ENCODE measurements at regions not wholly inside any gene's neighbourhood (a gene's known extent, or its start where the extent isn't known, plus 50 kb on each side); places are given as distances from the start of the nearest gene placed in this dataset.

DNA sequence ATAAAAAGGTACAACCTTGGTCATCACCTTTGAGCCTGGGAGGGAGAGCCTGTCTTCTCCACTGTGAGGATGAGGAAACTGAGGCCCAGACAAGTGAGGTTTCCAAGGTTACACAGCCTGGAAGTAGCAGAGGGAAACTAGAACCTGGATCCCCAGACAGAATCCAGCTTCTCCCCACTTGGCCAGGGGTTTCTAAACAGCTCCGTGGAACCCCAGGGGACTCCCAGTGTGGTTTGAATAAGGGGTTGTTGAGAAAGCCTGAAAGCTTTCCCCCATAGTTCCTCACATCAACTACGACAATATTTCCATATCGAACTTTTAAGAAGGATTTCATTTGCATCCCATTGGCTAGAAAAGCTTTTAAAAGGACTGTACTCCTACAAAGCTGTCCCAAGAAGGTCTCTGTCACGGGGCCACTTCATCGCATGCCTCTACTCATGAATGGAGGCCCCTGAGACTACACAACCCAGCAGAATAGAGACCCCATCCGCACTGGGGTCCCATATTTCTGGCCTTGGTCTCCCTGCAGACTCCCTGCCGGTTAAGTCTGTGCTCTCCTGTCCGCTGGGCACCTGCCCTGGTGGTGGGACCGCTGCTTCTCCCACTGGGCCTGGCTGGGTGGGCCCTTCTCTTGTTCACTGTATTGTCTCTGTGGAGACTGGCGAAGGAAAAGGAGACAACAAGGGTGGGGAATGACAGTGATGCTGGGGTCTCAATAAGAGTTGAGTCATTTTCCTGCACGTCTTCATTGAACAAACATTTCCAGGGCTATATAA, 178.5 kb downstream of the SMAD6 start:
- H3K36me3 ChIP-seq (replicated peaks; ENCODE audit: insufficient read depth, low read length), result no peaks in the 10 kb centered on the region
- no peak overlapping the region for H3K27ac ChIP-seq (ENCODE audit: low read length)
- H3K4me1 ChIP-seq (ENCODE audit: low read length), result no peaks in the 10 kb centered on the region
- no peaks in the 10 kb centered on the region for H3K9me3 ChIP-seq (replicated peaks; ENCODE audit: insufficient read depth, low read length)
- H3K4me3 ChIP-seq (ENCODE audit: low read length), result no peak overlapping the region
- H3K79me2 ChIP-seq (ENCODE audit: low read length), result no peaks in the 10 kb centered on the region
- no peak overlapping the region for H2AFZ ChIP-seq (ENCODE audit: low read length)
- H3K9me2 ChIP-seq (replicated peaks; ENCODE audit: insufficient read depth, low read length), result no peaks in the 10 kb centered on the region
- no peaks in the 10 kb centered on the region for H3F3A ChIP-seq (ENCODE audit: insufficient read depth, low read length)
- no peak overlapping the region for H3K9ac ChIP-seq (ENCODE audit: low read length)
- no peak overlapping the region for H3K4me2 ChIP-seq (ENCODE audit: low read depth, low read length)
- H3K27me3 ChIP-seq (replicated peaks; ENCODE audit: insufficient read depth, low read length), result no peaks in the 10 kb centered on the region
- no peak for DNase-seq
- no peaks in the 10 kb centered on the region for H4K20me1 ChIP-seq (ENCODE audit: insufficient read depth, low read length)
- TF ChIP-seq EZH2phosphoT487 (IDR thresholded peaks at IDR 0.05; ENCODE audit: low read length), result no peak
- TF ChIP-seq, protein P1, sequence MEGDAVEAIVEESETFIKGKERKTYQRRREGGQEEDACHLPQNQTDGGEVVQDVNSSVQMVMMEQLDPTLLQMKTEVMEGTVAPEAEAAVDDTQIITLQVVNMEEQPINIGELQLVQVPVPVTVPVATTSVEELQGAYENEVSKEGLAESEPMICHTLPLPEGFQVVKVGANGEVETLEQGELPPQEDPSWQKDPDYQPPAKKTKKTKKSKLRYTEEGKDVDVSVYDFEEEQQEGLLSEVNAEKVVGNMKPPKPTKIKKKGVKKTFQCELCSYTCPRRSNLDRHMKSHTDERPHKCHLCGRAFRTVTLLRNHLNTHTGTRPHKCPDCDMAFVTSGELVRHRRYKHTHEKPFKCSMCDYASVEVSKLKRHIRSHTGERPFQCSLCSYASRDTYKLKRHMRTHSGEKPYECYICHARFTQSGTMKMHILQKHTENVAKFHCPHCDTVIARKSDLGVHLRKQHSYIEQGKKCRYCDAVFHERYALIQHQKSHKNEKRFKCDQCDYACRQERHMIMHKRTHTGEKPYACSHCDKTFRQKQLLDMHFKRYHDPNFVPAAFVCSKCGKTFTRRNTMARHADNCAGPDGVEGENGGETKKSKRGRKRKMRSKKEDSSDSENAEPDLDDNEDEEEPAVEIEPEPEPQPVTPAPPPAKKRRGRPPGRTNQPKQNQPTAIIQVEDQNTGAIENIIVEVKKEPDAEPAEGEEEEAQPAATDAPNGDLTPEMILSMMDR (IDR thresholded peaks at IDR 0.05; ENCODE audit: low read length), result no peak
- no peak for TF ChIP-seq EZH2 (optimal IDR thresholded peaks at IDR 0.05; ENCODE audit: low read depth, low read length)

DNA sequence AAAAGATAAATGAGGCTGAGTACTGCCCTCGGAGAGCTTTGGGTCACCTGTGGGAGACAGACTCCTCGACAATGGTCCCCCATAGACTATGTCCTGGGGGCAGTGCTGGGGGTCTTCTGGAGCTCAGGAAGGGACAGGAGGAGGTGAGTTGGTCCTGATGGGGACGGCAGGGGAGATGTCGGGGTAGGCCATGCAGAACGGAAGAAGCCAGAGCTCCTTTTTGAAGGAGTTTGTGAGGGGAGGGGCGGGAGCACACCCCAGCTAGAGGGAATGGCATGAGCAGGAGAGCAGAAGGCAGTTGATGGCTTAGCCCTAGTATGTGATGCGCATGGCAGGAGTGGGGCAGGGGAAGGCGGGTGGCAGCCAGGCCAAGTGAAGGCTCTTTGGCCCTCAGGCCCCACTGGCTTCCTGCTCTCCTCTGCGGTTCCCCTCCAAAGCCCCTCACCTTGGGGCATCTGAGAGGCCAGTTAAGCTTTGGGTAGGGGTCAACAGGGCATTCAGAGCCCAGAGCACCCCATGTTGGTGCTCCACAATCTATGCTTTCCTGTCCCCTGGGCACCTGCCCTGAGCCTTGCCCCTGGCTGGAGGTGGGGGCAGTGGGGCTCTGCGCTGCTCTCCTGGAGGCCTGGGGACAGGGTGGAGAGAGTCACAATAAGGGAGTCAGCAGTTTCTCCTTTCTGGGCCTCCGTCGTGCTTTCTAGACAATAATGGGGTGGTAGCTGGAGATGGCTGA, 179.3 kb downstream of the SMAD6 start:
- Histone ChIP-seq H3K9me3 (replicated peaks; ENCODE audit: insufficient read depth, low read length) (no peaks in the 10 kb centered on the region), H3K4me1 (ENCODE audit: low read length) (no peaks in the 10 kb centered on the region), H3K9me2 (replicated peaks; ENCODE audit: insufficient read depth, low read length) (no peaks in the 10 kb centered on the region), H3K4me3 (ENCODE audit: low read length) (no peak overlapping the region), H4K20me1 (ENCODE audit: insufficient read depth, low read length) (no peaks in the 10 kb centered on the region), H3K27ac (ENCODE audit: low read length) (no peak overlapping the region), H3K4me2 (ENCODE audit: low read depth, low read length) (no peak overlapping the region), H3K27me3 (replicated peaks; ENCODE audit: insufficient read depth, low read length) (no peaks in the 10 kb centered on the region), H3F3A (ENCODE audit: insufficient read depth, low read length) (no peaks in the 10 kb centered on the region), H3K79me2 (ENCODE audit: low read length) (no peaks in the 10 kb centered on the region), H2AFZ (ENCODE audit: low read length) (no peak overlapping the region), H3K36me3 (replicated peaks; ENCODE audit: insufficient read depth, low read length) (no peaks in the 10 kb centered on the region), H3K9ac (ENCODE audit: low read length) (no peak overlapping the region)
- TF ChIP-seq EZH2 (optimal IDR thresholded peaks at IDR 0.05; ENCODE audit: low read depth, low read length), result no peak
- no peak for TF ChIP-seq EZH2phosphoT487 (IDR thresholded peaks at IDR 0.05; ENCODE audit: low read length)
- TF ChIP-seq, protein P1 (IDR thresholded peaks at IDR 0.05; ENCODE audit: low read length), result no peak
- DNase-seq, result no peak

DNA sequence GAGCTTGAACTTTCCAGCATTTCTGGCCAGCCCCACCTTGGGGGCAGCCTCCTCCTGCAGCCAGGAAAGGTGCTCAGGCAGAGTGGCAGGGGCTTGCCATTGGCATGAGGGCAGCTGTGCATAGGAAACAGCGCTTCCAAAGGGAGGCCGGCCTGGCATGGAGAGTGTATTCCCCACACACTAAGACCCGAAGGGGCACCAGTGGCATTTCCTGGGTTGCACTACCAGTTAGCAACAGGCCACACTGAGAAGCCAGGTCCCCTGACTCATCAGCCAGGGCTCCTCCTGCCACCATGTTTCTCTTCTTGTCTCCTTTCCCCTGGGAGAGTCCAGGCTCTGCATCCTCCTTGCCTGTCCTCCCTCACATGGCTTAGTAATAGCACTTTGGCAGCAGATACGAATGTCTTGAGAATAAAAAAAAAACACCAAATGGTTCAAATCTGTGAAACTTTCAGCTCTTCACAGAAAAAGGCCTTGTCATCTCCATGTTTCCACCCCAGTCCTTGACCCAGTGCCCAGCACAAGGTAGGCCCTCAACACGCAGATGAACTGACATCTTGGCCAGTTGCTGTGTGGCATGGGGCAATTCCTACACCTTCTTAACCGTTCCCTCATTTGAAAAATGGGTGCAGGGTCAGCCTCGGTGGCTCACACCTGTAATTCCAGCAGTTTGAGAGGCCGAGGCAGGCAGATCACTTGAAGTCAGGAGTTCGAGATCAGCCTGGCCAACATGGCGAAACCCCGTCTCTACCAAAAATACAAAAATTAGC, 180.4 kb downstream of the SMAD6 start:
- H3K4me3 ChIP-seq (ENCODE audit: low read length), result no peak overlapping the region
- no peak for DNase-seq
- no peaks in the 10 kb centered on the region for H3K27me3 ChIP-seq (replicated peaks; ENCODE audit: insufficient read depth, low read length)
- H3K4me1 ChIP-seq (ENCODE audit: low read length), result no peaks in the 10 kb centered on the region
- H3F3A ChIP-seq (ENCODE audit: insufficient read depth, low read length), result no peaks in the 10 kb centered on the region
- no peaks in the 10 kb centered on the region for H3K9me3 ChIP-seq (replicated peaks; ENCODE audit: insufficient read depth, low read length)
- H3K9ac ChIP-seq (ENCODE audit: low read length), result no peak overlapping the region
- no peaks in the 10 kb centered on the region for H3K9me2 ChIP-seq (replicated peaks; ENCODE audit: insufficient read depth, low read length)
- H3K36me3 ChIP-seq (replicated peaks; ENCODE audit: insufficient read depth, low read length), result no peaks in the 10 kb centered on the region
- no peak overlapping the region for H3K4me2 ChIP-seq (ENCODE audit: low read depth, low read length)
- H2AFZ ChIP-seq (ENCODE audit: low read length), result no peak overlapping the region
- no peak overlapping the region for H3K27ac ChIP-seq (ENCODE audit: low read length)
- H4K20me1 ChIP-seq (ENCODE audit: insufficient read depth, low read length), result no peaks in the 10 kb centered on the region
- TF ChIP-seq EZH2phosphoT487 (IDR thresholded peaks at IDR 0.05; ENCODE audit: low read length) (no peak), EZH2 (optimal IDR thresholded peaks at IDR 0.05; ENCODE audit: low read depth, low read length) (no peak)
- TF ChIP-seq, protein P1 (IDR thresholded peaks at IDR 0.05; ENCODE audit: low read length), result no peak
- H3K79me2 ChIP-seq (ENCODE audit: low read length), result no peaks in the 10 kb centered on the region

Measured in MM.1S (cell line).